Smooth muscle cell (in vitro differentiated cells): ENCODE measurements at regions not wholly inside any gene's neighbourhood (a gene's known extent, or its start where the extent isn't known, plus 50 kb on each side); places are given as distances from the start of the nearest gene placed in this dataset.

Source experiments
- DNase-seq: peaks from one replicate; lab custom pipeline; 2025; ENCODE audit not compliant: unreplicated experiment; lab: John Stamatoyannopoulos, UW
- H2AFZ ChIP-seq: fragments of 200-600 bp; sonication (generic); 2 replicates; pipeline ENCODE4 v1.6.0; 2016; ENCODE audit warnings: antibody characterized with exemption, low read depth, mild to moderate bottlenecking
- H3F3A ChIP-seq: fragments of 200-600 bp; sonication (generic); 2 replicates; pipeline ENCODE4 v1.6.0; 2017; ENCODE audit warnings: antibody characterized with exemption, low read depth
- H3K27ac ChIP-seq: fragments of 200-600 bp; sonication (generic); 2 replicates; pipeline ENCODE4 v1.5.1; 2016; ENCODE audit warnings: low read depth, mild to moderate bottlenecking
- H3K27me3 ChIP-seq: fragments of 200-600 bp; sonication (generic); 2 replicates; pipeline ENCODE4 v1.6.1; 2016; ENCODE audit warnings: low read depth, mild to moderate bottlenecking
- H3K36me3 ChIP-seq: fragments of 200-600 bp; sonication (generic); 2 replicates; pipeline ENCODE4 v1.5.1; 2016; ENCODE audit warnings: low read depth
- H3K4me1 ChIP-seq: fragments of 200-600 bp; sonication (generic); 2 replicates; pipeline ENCODE4 v1.5.1; 2016; ENCODE audit warnings: low read depth
- H3K4me2 ChIP-seq: fragments of 200-600 bp; sonication (generic); 2 replicates; pipeline ENCODE4 v1.6.0; 2016; ENCODE audit warnings: mild to moderate bottlenecking
- H3K4me3 ChIP-seq: fragments of 200-600 bp; sonication (generic); 2 replicates; pipeline ENCODE4 v1.5.1; 2016; ENCODE audit warnings: mild to moderate bottlenecking
- H3K79me2 ChIP-seq: fragments of 200-600 bp; sonication (generic); 2 replicates; pipeline ENCODE4 v1.6.0; 2016; ENCODE audit warnings: low read depth, mild to moderate bottlenecking
- H3K9ac ChIP-seq: fragments of 200-600 bp; sonication (generic); 2 replicates; pipeline ENCODE4 v1.6.0; 2016; ENCODE audit warnings: low read depth
- H3K9me3 ChIP-seq: fragments of 200-600 bp; sonication (generic); replicated peaks from 2 replicates; pipeline ENCODE4 v1.5.1; 2016; ENCODE audit warnings: low read depth
- H4K20me1 ChIP-seq: fragments of 200-600 bp; sonication (generic); 2 replicates; pipeline ENCODE4 v1.6.0; 2016; ENCODE audit warnings: low read depth
- CTCF ChIP-seq: fragments of 200-600 bp; sonication (generic); IDR thresholded peaks from 2 replicates; pipeline ENCODE4 v1.5.1; 2017; ENCODE audit warnings: borderline replicate concordance, mild to moderate bottlenecking, antibody characterized with exemption; ENCODE audit not compliant: insufficient read depth, poor library complexity, severe bottlenecking
- WGBS: methylation state at CpG from one replicate; pipeline ENCODE4 v1.1.7; 2016; ENCODE audit warnings: low lambda C conversion rate; 5-methylcytosine and 5-hydroxymethylcytosine counted together

- Histone ChIP-seq H3K79me2 (no peaks in the 10 kb centered on the region), H2AFZ (no peak overlapping the region), H3K4me2 (no peak overlapping the region), H3K27me3 (peaks cover 8% of the 10 kb centered on the region), H3K27ac (no peak overlapping the region), H3K9ac (no peak overlapping the region), H3K9me3 (no peaks in the 10 kb centered on the region), H3K4me1 (no peaks in the 10 kb centered on the region), H4K20me1 (no peaks in the 10 kb centered on the region), H3K4me3 (no peak overlapping the region), H3K36me3 (no peaks in the 10 kb centered on the region), H3F3A (no peaks in the 10 kb centered on the region)
- no peak for TF ChIP-seq CTCF
- WGBS, result 65% methylated on average over 5 of the region's 5 CpGs
- no peak for DNase-seq
Measured at GRCh38 chr11:19394525-19395016, 153.8 kb upstream of the E2F8 start.

GRCh38 chr11:19393941-19394340 is 153.2 kb upstream of the E2F8 start:
- no peak for TF ChIP-seq CTCF
- no peak overlapping the region for H3K4me2 ChIP-seq
- 70% methylated on average over 1 of the region's 1 CpG for WGBS
- DNase-seq, result no peak
- H4K20me1 ChIP-seq, result no peaks in the 10 kb centered on the region
- H3F3A ChIP-seq, result no peaks in the 10 kb centered on the region
- no peaks in the 10 kb centered on the region for H3K4me1 ChIP-seq
- H3K27ac ChIP-seq, result no peak overlapping the region
- no peak overlapping the region for H3K9ac ChIP-seq
- H3K9me3 ChIP-seq, result no peaks in the 10 kb centered on the region
- H3K36me3 ChIP-seq, result no peaks in the 10 kb centered on the region
- H3K4me3 ChIP-seq, result no peak overlapping the region
- H3K27me3 ChIP-seq, result peaks cover 5% of the 10 kb centered on the region
- H2AFZ ChIP-seq, result no peak overlapping the region
- no peaks in the 10 kb centered on the region for H3K79me2 ChIP-seq

DNA sequence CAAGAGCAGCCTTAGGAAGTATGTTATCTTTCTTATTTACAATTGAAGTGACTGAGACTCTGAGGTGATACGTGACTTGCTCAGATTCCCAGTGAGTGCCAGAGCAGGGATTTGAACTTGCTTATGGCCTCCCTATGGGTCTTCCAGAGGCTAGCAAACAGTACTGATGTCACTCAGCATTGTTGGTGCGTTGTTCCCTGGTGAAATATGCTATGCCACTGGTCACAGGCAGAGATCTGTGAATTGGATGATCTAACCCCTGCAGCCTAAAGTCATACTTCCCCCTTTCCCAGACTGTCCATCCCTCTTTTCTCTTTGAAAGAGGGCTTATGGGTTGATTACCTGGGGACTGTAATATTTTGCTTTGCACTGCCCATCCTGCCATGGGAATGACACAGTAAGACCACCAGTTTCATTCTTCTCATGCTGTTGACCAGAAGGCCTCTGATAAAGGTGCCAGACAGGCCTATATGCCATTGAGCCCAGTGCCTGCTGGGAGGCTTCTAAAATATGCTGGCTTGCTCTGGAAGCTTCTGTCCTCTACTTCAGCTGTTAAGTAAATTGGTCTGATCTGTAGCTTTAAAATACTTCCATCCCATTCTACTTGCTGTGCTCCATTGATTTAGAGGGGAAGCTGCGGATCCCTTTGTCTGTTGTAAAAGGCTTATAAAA is 152.2 kb upstream of the E2F8 start:
- Histone ChIP-seq H3K36me3 (no peaks in the 10 kb centered on the region), H3K9me3 (no peaks in the 10 kb centered on the region), H3K79me2 (no peaks in the 10 kb centered on the region), H3K27me3 (peaks cover 10% of the 10 kb centered on the region), H3K4me3 (no peak overlapping the region), H3F3A (no peaks in the 10 kb centered on the region), H3K9ac (no peak overlapping the region), H3K27ac (no peak overlapping the region), H3K4me1 (no peaks in the 10 kb centered on the region), H2AFZ (no peak overlapping the region), H4K20me1 (no peaks in the 10 kb centered on the region), H3K4me2 (no peak overlapping the region)
- WGBS, result 89% methylated on average over 3 of the region's 3 CpGs
- no peak for TF ChIP-seq CTCF
- DNase-seq, result no peak

DNA sequence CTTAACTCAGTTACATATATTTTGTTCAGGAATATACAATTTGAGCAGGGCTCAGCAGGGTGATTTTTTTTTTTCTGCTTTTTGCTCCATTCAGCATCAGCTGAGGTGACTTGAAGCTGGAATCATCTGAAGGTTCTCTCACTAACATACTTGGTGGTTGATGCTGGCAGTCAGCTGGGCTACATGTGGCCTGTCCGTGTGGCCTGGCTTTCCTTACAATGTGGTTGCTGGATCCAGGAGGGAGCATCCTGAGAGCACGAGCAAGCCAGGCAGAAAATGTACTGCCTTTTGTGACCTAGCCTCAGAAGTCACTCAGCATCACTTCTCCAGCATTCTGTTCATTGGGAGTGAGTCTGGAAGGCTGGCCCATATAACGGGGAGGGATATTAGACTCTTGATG is 151.6 kb upstream of the E2F8 start:
- Histone ChIP-seq H4K20me1 (no peaks in the 10 kb centered on the region), H3K9ac (no peak overlapping the region), H3K36me3 (no peaks in the 10 kb centered on the region), H2AFZ (no peak overlapping the region), H3K79me2 (no peaks in the 10 kb centered on the region), H3K27ac (no peak overlapping the region), H3K27me3 (peaks cover 17% of the 10 kb centered on the region), H3K4me3 (no peak overlapping the region), H3F3A (no peaks in the 10 kb centered on the region), H3K4me1 (no peaks in the 10 kb centered on the region), H3K4me2 (no peak overlapping the region), H3K9me3 (no peaks in the 10 kb centered on the region)
- DNase-seq, result no peak
- 94% methylated on average over 3 of the region's 3 CpGs for WGBS
- no peak for TF ChIP-seq CTCF
